ENCODE measurements at regions not wholly inside any gene's neighbourhood (a gene's known extent, or its start where the extent isn't known, plus 50 kb on each side); places are given as distances from the start of the nearest gene placed in this dataset.
"Not testable (repeated sequence)": the region's sequence is repeated elsewhere in the genome, so short reads cannot be mapped to it uniquely, and the experiment has no call there.

DNA sequence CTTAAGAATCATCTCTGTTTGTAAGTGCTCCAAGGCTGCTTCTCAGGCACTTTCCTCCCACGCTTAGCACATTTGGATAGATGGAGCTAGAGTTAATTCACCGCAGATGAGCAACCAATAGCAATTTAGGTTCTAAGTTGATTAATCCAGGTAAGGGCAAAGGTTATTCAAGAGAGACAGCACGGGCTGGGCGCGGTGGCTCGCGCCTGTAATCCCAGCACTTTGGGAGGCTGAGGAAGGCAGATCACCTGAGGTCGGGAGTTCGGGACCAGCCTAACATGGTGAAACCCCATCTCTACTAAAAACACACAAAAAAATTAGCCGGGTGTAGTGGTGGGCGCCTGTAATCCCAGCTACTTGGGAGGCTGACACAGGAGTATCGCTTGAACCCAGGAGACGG is 54.5 kb upstream of the UNC13C start:
- H3K9me3 ChIP-seq (ENCODE audit: control insufficient read depth, low read depth, low read length); H4K5ac ChIP-seq (ENCODE audit: insufficient read length, low read depth, low read length); H3K27ac Mint-ChIP-seq; H3K23ac ChIP-seq (ENCODE audit: insufficient read length, low read depth, low read length); H2AFZ ChIP-seq (ENCODE audit: low read length); DNase-seq; H3K4ac ChIP-seq (ENCODE audit: low read depth, low read length); H3K9ac ChIP-seq (ENCODE audit: extremely low read depth, insufficient read length, low read length); H3K18ac ChIP-seq (ENCODE audit: insufficient read length, low read depth, low read length); H3K79me2 ChIP-seq (ENCODE audit: insufficient read depth, low read length); H4K8ac ChIP-seq (replicated peaks; ENCODE audit: insufficient read length, low read depth, low read length); H2AK5ac ChIP-seq (ENCODE audit: insufficient read length, low read length); H3K27me3 ChIP-seq (ENCODE audit: insufficient read depth, low read length); H4K91ac ChIP-seq (ENCODE audit: insufficient read length, low read depth, low read length); H3K4me1 Mint-ChIP-seq; H2BK15ac ChIP-seq (ENCODE audit: low read depth, low read length); H3K79me1 ChIP-seq (ENCODE audit: insufficient read depth, low read depth, low read length, poor library complexity, severe bottlenecking); H2BK5ac ChIP-seq (ENCODE audit: insufficient read length, low read length); H3K4me3 Mint-ChIP-seq; H3K27ac ChIP-seq (ENCODE audit: insufficient read length, low read depth, low read length); H3K23me2 ChIP-seq (ENCODE audit: insufficient read length, low read depth, low read length, poor library complexity, severe bottlenecking); H3T11ph ChIP-seq (ENCODE audit: low read length); H3K9me3 Mint-ChIP-seq; H3K56ac ChIP-seq (ENCODE audit: insufficient read length, low read depth, low read length); H3K4me2 ChIP-seq (ENCODE audit: insufficient read depth, insufficient read length, low read length); H3K4me1 ChIP-seq (ENCODE audit: insufficient read depth, low read length); H2BK12ac ChIP-seq (ENCODE audit: insufficient read length, low read depth, low read length); H3K14ac ChIP-seq (ENCODE audit: insufficient read depth, low read length); H4K20me1 ChIP-seq (ENCODE audit: control insufficient read depth, insufficient read depth, insufficient read length); H2BK120ac ChIP-seq (ENCODE audit: low read depth, low read length, poor library complexity, severe bottlenecking); H3K27me3 Mint-ChIP-seq (ENCODE audit: low read depth); H2BK20ac ChIP-seq (ENCODE audit: low read depth, low read length, poor library complexity, severe bottlenecking): not testable (repeated sequence)
- H3K36me3 Mint-ChIP-seq (ENCODE audit: insufficient read depth in 1 of 3, low read depth in 3 of 3) = peaks cover 0 to 11% (median under 1%) of the 10 kb centered on the region in 3 experiments; a peak in 4 of 7 replicates
- no CpG with 5 or more reads among the region's 13 CpGs for WGBS (ENCODE audit: extremely low coverage, insufficient read length, low lambda C conversion rate)
